ENCODE measurements at regions not wholly inside any gene's neighbourhood (a gene's known extent, or its start where the extent isn't known, plus 50 kb on each side); places are given as distances from the start of the nearest gene placed in this dataset.
A peak's percentile ranks its signal among the peaks of the same experiment; 100 is the strongest.

DNA sequence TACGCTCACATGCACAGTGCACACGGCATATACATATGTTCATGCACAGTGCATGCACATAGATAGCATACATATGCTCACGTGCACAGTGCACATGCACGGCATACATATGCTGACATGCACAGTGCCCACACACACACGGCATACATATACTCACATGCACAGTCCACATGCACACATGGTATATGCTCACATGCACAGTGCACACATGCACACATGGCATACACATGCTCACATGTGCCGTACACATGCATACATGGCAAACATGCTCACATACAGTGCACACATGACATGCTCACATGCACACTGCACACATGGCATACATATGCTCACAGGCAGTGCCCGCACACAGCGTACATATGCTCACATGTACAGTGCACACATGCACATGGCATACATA, 97.7 kb upstream of the CTDP1 start:
- no peak for ATAC-seq (ENCODE audit: insufficient read depth, low FRiP score)
- H3K9me3 ChIP-seq (ENCODE audit: control insufficient read depth in 4 of 4, insufficient read depth in 3 of 4, low read length in 3 of 4) = peaks cover 0 to 3% (median under 1%) of the 10 kb centered on the region in 4 donors
- no peak overlapping the region for H3K27ac ChIP-seq (ENCODE audit: low read depth in 1 of 2, low read length in 1 of 2)
- no peak overlapping the region for H3K9ac ChIP-seq (ENCODE audit: insufficient read depth in 1 of 2, low read length in 2 of 2)
- H3K4me1 ChIP-seq (ENCODE audit: control insufficient read depth in 5 of 5, insufficient read depth in 5 of 5, low read length in 5 of 5) = peaks cover 0 to 26% (median 12%) of the 10 kb centered on the region in 5 donors
- H3K27me3 ChIP-seq (ENCODE audit: control insufficient read depth in 3 of 3, insufficient read depth in 3 of 3, low read length in 2 of 3) = peaks cover 0 to 3% (median 0%) of the 10 kb centered on the region in 3 donors
- no peak overlapping the region for H3K4me3 ChIP-seq
- TF ChIP-seq, protein P1, sequence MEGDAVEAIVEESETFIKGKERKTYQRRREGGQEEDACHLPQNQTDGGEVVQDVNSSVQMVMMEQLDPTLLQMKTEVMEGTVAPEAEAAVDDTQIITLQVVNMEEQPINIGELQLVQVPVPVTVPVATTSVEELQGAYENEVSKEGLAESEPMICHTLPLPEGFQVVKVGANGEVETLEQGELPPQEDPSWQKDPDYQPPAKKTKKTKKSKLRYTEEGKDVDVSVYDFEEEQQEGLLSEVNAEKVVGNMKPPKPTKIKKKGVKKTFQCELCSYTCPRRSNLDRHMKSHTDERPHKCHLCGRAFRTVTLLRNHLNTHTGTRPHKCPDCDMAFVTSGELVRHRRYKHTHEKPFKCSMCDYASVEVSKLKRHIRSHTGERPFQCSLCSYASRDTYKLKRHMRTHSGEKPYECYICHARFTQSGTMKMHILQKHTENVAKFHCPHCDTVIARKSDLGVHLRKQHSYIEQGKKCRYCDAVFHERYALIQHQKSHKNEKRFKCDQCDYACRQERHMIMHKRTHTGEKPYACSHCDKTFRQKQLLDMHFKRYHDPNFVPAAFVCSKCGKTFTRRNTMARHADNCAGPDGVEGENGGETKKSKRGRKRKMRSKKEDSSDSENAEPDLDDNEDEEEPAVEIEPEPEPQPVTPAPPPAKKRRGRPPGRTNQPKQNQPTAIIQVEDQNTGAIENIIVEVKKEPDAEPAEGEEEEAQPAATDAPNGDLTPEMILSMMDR (IDR thresholded peaks at IDR 0.05; ENCODE audit: control extremely low read depth, extremely low read depth) = no peak
- 97 to 99% methylated on average over 8 of the region's 8 CpGs for WGBS, 2 donors
- peak in 1 of 3 donors; percentile 3 for DNase-seq
- H3K36me3 ChIP-seq (ENCODE audit: control insufficient read depth in 4 of 4, insufficient read depth in 4 of 4, low read length in 4 of 4) = no peaks in the 10 kb centered on the region

- 93 to 96% methylated on average over 8 of the region's 8 CpGs for WGBS, 2 donors
- no peak overlapping the region for H3K27ac ChIP-seq (ENCODE audit: low read depth in 1 of 2, low read length in 1 of 2)
- no peak overlapping the region for H3K4me3 ChIP-seq
- H3K27me3 ChIP-seq (ENCODE audit: control insufficient read depth in 3 of 3, insufficient read depth in 3 of 3, low read length in 2 of 3) = peaks cover 0 to 3% (median 0%) of the 10 kb centered on the region in 3 donors
- ATAC-seq (ENCODE audit: insufficient read depth, low FRiP score) (no peak), DNase-seq (no peak)
- H3K9me3 ChIP-seq (ENCODE audit: control insufficient read depth in 4 of 4, insufficient read depth in 3 of 4, low read length in 3 of 4) = peaks cover 0 to 3% (median under 1%) of the 10 kb centered on the region in 4 donors
- H3K36me3 ChIP-seq (ENCODE audit: control insufficient read depth in 4 of 4, insufficient read depth in 4 of 4, low read length in 4 of 4) = no peaks in the 10 kb centered on the region
- no peak overlapping the region for H3K9ac ChIP-seq (ENCODE audit: insufficient read depth in 1 of 2, low read length in 2 of 2)
- H3K4me1 ChIP-seq (ENCODE audit: control insufficient read depth in 5 of 5, insufficient read depth in 5 of 5, low read length in 5 of 5) = peaks cover 0 to 25% (median 3%) of the 10 kb centered on the region in 5 donors
- TF ChIP-seq, protein P1 (IDR thresholded peaks at IDR 0.05; ENCODE audit: control extremely low read depth, extremely low read depth) = no peak
These were observed 96.6 kb upstream of the CTDP1 start for GRCh38 chr18:79582978-79583377.

DNA sequence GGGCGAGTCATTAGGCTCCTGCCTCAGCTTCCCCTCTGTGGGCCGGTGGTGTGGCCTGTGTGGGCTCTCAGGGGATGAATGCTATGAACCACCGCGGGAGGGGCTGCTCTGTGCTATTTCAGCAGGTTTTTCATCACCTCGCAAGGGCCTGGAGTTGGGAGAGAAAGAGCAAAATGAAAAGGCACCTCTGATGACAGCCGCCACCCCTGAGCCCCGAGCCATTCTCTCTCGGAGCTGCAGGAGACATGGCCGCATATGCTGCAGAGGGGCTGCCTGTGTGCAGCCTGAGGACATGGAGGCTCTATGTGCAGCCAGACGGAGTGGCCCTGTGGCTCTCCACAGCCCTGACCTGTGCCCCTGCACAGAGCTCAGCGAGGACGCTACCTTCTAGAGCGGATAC, 96.2 kb upstream of the CTDP1 start:
- DNase-seq (no peak), ATAC-seq (ENCODE audit: insufficient read depth, low FRiP score) (no peak)
- Histone ChIP-seq H3K4me1 (ENCODE audit: control insufficient read depth in 5 of 5, insufficient read depth in 5 of 5, low read length in 5 of 5) (peaks cover 0 to 25% (median 6%) of the 10 kb centered on the region in 5 donors), H3K36me3 (ENCODE audit: control insufficient read depth in 4 of 4, insufficient read depth in 4 of 4, low read length in 4 of 4) (no peaks in the 10 kb centered on the region), H3K9me3 (ENCODE audit: control insufficient read depth in 4 of 4, insufficient read depth in 3 of 4, low read length in 3 of 4) (peaks cover 0 to 3% (median under 1%) of the 10 kb centered on the region in 4 donors), H3K27ac (ENCODE audit: low read depth in 1 of 2, low read length in 1 of 2) (no peak overlapping the region), H3K4me3 (no peak overlapping the region), H3K27me3 (ENCODE audit: control insufficient read depth in 3 of 3, insufficient read depth in 3 of 3, low read length in 2 of 3) (peaks cover 0 to 3% (median 0%) of the 10 kb centered on the region in 3 donors), H3K9ac (ENCODE audit: insufficient read depth in 1 of 2, low read length in 2 of 2) (no peak overlapping the region)
- TF ChIP-seq, protein P1 (IDR thresholded peaks at IDR 0.05; ENCODE audit: control extremely low read depth, extremely low read depth) = no peak
- 93 to 95% methylated on average over 13 of the region's 13 CpGs for WGBS, 2 donors

DNA sequence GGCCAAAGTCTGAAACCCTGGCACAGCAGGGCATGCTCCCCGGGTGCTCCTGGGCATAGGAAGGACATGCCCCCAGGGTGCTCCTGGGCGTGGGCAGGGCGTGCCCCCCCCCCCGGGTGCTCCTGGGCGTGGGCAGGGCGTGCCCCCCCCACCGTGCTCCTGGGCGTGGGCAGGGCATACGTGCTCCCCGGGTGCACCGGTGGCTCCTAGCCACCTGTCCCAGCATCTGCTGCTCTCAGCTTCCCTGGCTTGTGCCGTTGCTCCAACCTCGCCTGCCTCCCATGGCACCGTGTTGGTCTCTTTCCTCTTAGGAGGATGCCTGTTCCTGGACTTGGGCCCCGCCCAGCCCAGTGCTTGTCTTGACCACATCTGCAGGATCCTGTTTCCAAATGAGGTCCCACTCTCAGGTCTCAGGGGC, 95.6 kb upstream of the CTDP1 start:
- Histone ChIP-seq H3K9me3 (ENCODE audit: control insufficient read depth in 4 of 4, insufficient read depth in 3 of 4, low read length in 3 of 4) (peaks cover 0 to 3% (median under 1%) of the 10 kb centered on the region in 4 donors), H3K4me1 (ENCODE audit: control insufficient read depth in 5 of 5, insufficient read depth in 5 of 5, low read length in 5 of 5) (peaks cover 0 to 29% (median 7%) of the 10 kb centered on the region in 5 donors), H3K9ac (ENCODE audit: insufficient read depth in 1 of 2, low read length in 2 of 2) (no peak overlapping the region), H3K36me3 (ENCODE audit: control insufficient read depth in 4 of 4, insufficient read depth in 4 of 4, low read length in 4 of 4) (no peaks in the 10 kb centered on the region), H3K27ac (ENCODE audit: low read depth in 1 of 2, low read length in 1 of 2) (no peak overlapping the region), H3K4me3 (no peak overlapping the region), H3K27me3 (ENCODE audit: control insufficient read depth in 3 of 3, insufficient read depth in 3 of 3, low read length in 2 of 3) (peaks cover 0 to 3% (median 0%) of the 10 kb centered on the region in 3 donors)
- DNase-seq (no peak), ATAC-seq (ENCODE audit: insufficient read depth, low FRiP score) (no peak)
- TF ChIP-seq, protein P1 (IDR thresholded peaks at IDR 0.05; ENCODE audit: control extremely low read depth, extremely low read depth) = no peak
- WGBS, 2 donors = 58 to 73% methylated on average over 6 to 15 of the region's 15 CpGs

All from lung (tissue), 11 donors.